WTC11 (cell line): ENCODE measurements at regions not wholly inside any gene's neighbourhood (a gene's known extent, or its start where the extent isn't known, plus 50 kb on each side); places are given as distances from the start of the nearest gene placed in this dataset.

Experiments
- ATAC-seq: fragments of 200-7000 bp; cut with Tn5 transposase; 2 replicates; pipeline ENCODE4 v1.10.0; 2021; ENCODE audit warnings: mild to moderate bottlenecking, moderate library complexity
- CTCF ChIA-PET: fragments of 300-600 bp; sonication (Branson Sonifier 250); formaldehyde crosslinking; loops from one replicate; lab custom pipeline; 2021; ENCODE audit warnings: antibody characterized with exemption; lab: Charles Lee
- POLR2A ChIA-PET: fragments of 350-600 bp; sonication (Branson Sonifier 250); formaldehyde crosslinking; loops from one replicate; lab custom pipeline; 2021; ENCODE audit warnings: antibody characterized with exemption; lab: Charles Lee
- DNase-seq: peaks from one replicate; pipeline ENCODE4 v3.0.0; 2021; ENCODE audit warnings: low spot score
- H3K27ac Mint-ChIP-seq: 2 replicates; pipeline ENCODE4 v1.8.0; 2021; ENCODE audit warnings: mixed read lengths
- H3K27me3 Mint-ChIP-seq: 2 replicates; pipeline ENCODE4 v1.8.0; 2021; ENCODE audit warnings: low read depth, mild to moderate bottlenecking, moderate library complexity, mixed read lengths
- H3K36me3 Mint-ChIP-seq: 2 replicates; pipeline ENCODE4 v1.8.0; 2021; ENCODE audit warnings: mixed read lengths
- H3K4me1 Mint-ChIP-seq: 2 replicates; pipeline ENCODE4 v1.8.0; 2022; ENCODE audit warnings: mixed read lengths
- H3K4me3 Mint-ChIP-seq: 2 replicates; pipeline ENCODE4 v1.8.0; 2021; ENCODE audit warnings: mild to moderate bottlenecking, moderate library complexity, mixed read lengths
- H3K9me3 Mint-ChIP-seq: 2 replicates; pipeline ENCODE4 v1.8.0; 2021; ENCODE audit warnings: mixed read lengths
- FOXJ3 ChIP-seq: sonication (generic); formaldehyde crosslinking; IDR thresholded peaks from 2 replicates; pipeline ENCODE4 v1.9.0; 2021; ENCODE audit warnings: missing genetic modification reagents, mild to moderate bottlenecking, borderline replicate concordance
- HMGA2 ChIP-seq: fragments of 250-450 bp; sonication (Bioruptor Pico); IDR thresholded peaks from 2 replicates; pipeline ENCODE4 v1.4.0; 2021; ENCODE audit warnings: mild to moderate bottlenecking, moderate library complexity
- JUN ChIP-seq: sonication (generic); formaldehyde crosslinking; IDR thresholded peaks from 2 replicates; pipeline ENCODE4 v1.8.0; 2023; ENCODE audit warnings: mild to moderate bottlenecking, missing genetic modification reagents
- MYBL2 ChIP-seq: sonication (generic); formaldehyde crosslinking; IDR thresholded peaks from 2 replicates; pipeline ENCODE4 v1.8.1; 2023; ENCODE audit warnings: mild to moderate bottlenecking, moderate library complexity, missing genetic modification reagents
- SMAD3 ChIP-seq: sonication (generic); formaldehyde crosslinking; IDR thresholded peaks from 2 replicates; pipeline ENCODE4 v1.8.0; 2022; ENCODE audit warnings: missing genetic modification reagents, mild to moderate bottlenecking, borderline replicate concordance
- SOX15 ChIP-seq: fragments of 250-450 bp; sonication (Bioruptor Pico); IDR thresholded peaks from 2 replicates; pipeline ENCODE4 v1.9.0; 2021; ENCODE audit warnings: mild to moderate bottlenecking
- TP53 ChIP-seq: sonication (generic); formaldehyde crosslinking; IDR thresholded peaks from 2 replicates; pipeline ENCODE4 v1.8.1; 2023; ENCODE audit warnings: mild to moderate bottlenecking, missing genetic modification reagents
- ZNF138 ChIP-seq: sonication (generic); formaldehyde crosslinking; conservative IDR thresholded peaks from 2 replicates; pipeline ENCODE4 v1.8.1; 2022; ENCODE audit warnings: mild to moderate bottlenecking, moderate library complexity, missing genetic modification reagents
- ZNF219 ChIP-seq: sonication (generic); formaldehyde crosslinking; IDR thresholded peaks from 2 replicates; pipeline ENCODE4 v1.8.0; 2023; ENCODE audit warnings: missing genetic modification reagents, mild to moderate bottlenecking, borderline replicate concordance
- ZNF423 ChIP-seq: fragments of 250-450 bp; sonication (Bioruptor Pico); IDR thresholded peaks from 2 replicates; pipeline ENCODE4 v2.1.2; 2022; ENCODE audit warnings: mild to moderate bottlenecking, moderate library complexity
- TF ChIP-seq, protein P1 (sequence below): fragments of 250-450 bp; sonication (Bioruptor Pico); IDR thresholded peaks from 2 replicates; pipeline ENCODE4 v2.1.2; 2022; ENCODE audit warnings: mild to moderate bottlenecking, moderate library complexity
- TF ChIP-seq, protein P2 (sequence below): sonication (generic); formaldehyde crosslinking; IDR thresholded peaks from 2 replicates; pipeline ENCODE4 v1.8.1; 2022; ENCODE audit warnings: missing genetic modification reagents, borderline replicate concordance
- TF ChIP-seq, protein P3 (sequence below): sonication (generic); formaldehyde crosslinking; IDR thresholded peaks from 2 replicates; pipeline ENCODE4 v1.8.1; 2022; ENCODE audit warnings: low read depth, mild to moderate bottlenecking, moderate library complexity, missing genetic modification reagents, borderline replicate concordance
- TF ChIP-seq, protein P4 (sequence below): sonication (generic); formaldehyde crosslinking; conservative IDR thresholded peaks from 2 replicates; pipeline ENCODE4 v1.8.1; 2022; ENCODE audit warnings: mild to moderate bottlenecking, missing genetic modification reagents
- TF ChIP-seq, protein P5 (sequence below): sonication (generic); formaldehyde crosslinking; IDR thresholded peaks from 2 replicates; pipeline ENCODE4 v1.8.0; 2022; ENCODE audit warnings: missing genetic modification reagents
- TF ChIP-seq, protein P6 (sequence below): fragments of 250-450 bp; sonication (Bioruptor Pico); IDR thresholded peaks from 2 replicates; pipeline ENCODE4 v1.8.0; 2021; ENCODE audit warnings: mild to moderate bottlenecking

DNA sequence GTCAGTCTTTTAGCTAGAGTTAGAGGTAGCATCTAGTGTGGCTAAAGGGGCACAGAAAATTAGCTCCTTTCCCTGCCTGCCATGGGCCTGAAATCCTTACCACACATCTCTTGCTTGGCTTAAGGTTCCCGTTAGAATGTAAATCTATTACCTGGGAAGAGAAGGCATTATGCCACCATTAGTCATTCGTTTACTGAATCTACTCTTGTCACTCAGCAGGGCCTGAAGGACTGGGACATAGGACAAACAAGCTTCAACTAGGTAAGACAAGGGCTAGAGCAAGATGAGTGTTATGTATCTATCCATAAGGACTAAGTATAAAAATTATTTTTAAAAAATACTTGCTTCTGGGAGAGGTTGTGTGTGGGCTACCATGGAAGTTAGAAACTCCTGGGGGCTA, 112.4 kb downstream of the CT47B1 start (continued):
- TF ChIP-seq, protein P1, sequence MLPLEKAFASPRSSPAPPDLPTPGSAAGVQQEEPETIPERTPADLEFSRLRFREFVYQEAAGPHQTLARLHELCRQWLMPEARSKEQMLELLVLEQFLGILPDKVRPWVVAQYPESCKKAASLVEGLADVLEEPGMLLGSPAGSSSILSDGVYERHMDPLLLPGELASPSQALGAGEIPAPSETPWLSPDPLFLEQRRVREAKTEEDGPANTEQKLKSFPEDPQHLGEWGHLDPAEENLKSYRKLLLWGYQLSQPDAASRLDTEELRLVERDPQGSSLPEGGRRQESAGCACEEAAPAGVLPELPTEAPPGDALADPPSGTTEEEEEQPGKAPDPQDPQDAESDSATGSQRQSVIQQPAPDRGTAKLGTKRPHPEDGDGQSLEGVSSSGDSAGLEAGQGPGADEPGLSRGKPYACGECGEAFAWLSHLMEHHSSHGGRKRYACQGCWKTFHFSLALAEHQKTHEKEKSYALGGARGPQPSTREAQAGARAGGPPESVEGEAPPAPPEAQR (CRISPR knock-in tag): no peak
- TF ChIP-seq FOXJ3 (CRISPR knock-in tag) (no peak), HMGA2 (CRISPR knock-in tag) (no peak), MYBL2 (CRISPR knock-in tag) (no peak), ZNF138 (CRISPR knock-in tag) (no peak), ZNF219 (CRISPR knock-in tag) (no peak), ZNF423 (CRISPR knock-in tag) (no peak), SOX15 (no peak)
- TF ChIP-seq, protein P2, sequence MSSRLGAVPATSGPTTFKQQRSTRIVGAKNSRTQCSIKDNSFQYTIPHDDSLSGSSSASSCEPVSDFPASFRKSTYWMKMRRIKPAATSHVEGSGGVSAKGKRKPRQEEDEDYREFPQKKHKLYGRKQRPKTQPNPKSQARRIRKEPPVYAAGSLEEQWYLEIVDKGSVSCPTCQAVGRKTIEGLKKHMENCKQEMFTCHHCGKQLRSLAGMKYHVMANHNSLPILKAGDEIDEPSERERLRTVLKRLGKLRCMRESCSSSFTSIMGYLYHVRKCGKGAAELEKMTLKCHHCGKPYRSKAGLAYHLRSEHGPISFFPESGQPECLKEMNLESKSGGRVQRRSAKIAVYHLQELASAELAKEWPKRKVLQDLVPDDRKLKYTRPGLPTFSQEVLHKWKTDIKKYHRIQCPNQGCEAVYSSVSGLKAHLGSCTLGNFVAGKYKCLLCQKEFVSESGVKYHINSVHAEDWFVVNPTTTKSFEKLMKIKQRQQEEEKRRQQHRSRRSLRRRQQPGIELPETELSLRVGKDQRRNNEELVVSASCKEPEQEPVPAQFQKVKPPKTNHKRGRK (CRISPR knock-in tag): no peak
- TF ChIP-seq, protein P3, sequence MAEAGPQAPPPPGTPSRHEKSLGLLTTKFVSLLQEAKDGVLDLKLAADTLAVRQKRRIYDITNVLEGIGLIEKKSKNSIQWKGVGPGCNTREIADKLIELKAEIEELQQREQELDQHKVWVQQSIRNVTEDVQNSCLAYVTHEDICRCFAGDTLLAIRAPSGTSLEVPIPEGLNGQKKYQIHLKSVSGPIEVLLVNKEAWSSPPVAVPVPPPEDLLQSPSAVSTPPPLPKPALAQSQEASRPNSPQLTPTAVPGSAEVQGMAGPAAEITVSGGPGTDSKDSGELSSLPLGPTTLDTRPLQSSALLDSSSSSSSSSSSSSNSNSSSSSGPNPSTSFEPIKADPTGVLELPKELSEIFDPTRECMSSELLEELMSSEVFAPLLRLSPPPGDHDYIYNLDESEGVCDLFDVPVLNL: no peak
- TF ChIP-seq, all 79 proteins: peak for 0

DNA sequence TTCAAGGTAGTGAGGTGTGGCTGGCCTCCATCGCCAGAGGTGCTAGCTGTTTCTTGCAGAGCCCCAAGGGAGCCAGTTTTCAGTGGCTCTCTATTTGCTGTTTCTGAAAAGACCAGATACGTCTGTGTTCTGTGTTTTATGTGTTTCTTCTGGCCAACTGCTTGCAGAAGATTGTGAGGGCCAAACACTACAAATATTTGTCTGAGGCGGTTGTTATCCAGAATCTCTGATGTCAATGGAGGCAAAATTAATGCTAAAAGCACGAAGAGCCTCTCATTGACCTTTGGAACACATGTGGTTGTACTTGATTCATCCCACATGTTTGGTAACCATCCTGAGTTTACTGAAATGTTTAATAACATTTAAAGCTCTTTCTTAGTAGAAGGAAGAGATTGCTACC, 113.9 kb downstream of the CT47B1 start:
- TF ChIP-seq TP53 (CRISPR knock-in tag) (no peak), SMAD3 (no peak), JUN (CRISPR knock-in tag) (no peak)
- TF ChIP-seq, protein P4, sequence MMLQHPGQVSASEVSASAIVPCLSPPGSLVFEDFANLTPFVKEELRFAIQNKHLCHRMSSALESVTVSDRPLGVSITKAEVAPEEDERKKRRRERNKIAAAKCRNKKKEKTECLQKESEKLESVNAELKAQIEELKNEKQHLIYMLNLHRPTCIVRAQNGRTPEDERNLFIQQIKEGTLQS: no peak
- TF ChIP-seq, protein P5, sequence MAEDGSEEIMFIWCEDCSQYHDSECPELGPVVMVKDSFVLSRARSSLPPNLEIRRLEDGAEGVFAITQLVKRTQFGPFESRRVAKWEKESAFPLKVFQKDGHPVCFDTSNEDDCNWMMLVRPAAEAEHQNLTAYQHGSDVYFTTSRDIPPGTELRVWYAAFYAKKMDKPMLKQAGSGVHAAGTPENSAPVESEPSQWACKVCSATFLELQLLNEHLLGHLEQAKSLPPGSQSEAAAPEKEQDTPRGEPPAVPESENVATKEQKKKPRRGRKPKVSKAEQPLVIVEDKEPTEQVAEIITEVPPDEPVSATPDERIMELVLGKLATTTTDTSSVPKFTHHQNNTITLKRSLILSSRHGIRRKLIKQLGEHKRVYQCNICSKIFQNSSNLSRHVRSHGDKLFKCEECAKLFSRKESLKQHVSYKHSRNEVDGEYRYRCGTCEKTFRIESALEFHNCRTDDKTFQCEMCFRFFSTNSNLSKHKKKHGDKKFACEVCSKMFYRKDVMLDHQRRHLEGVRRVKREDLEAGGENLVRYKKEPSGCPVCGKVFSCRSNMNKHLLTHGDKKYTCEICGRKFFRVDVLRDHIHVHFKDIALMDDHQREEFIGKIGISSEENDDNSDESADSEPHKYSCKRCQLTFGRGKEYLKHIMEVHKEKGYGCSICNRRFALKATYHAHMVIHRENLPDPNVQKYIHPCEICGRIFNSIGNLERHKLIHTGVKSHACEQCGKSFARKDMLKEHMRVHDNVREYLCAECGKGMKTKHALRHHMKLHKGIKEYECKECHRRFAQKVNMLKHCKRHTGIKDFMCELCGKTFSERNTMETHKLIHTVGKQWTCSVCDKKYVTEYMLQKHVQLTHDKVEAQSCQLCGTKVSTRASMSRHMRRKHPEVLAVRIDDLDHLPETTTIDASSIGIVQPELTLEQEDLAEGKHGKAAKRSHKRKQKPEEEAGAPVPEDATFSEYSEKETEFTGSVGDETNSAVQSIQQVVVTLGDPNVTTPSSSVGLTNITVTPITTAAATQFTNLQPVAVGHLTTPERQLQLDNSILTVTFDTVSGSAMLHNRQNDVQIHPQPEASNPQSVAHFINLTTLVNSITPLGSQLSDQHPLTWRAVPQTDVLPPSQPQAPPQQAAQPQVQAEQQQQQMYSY (CRISPR knock-in tag): no peak
- TF ChIP-seq, protein P6, sequence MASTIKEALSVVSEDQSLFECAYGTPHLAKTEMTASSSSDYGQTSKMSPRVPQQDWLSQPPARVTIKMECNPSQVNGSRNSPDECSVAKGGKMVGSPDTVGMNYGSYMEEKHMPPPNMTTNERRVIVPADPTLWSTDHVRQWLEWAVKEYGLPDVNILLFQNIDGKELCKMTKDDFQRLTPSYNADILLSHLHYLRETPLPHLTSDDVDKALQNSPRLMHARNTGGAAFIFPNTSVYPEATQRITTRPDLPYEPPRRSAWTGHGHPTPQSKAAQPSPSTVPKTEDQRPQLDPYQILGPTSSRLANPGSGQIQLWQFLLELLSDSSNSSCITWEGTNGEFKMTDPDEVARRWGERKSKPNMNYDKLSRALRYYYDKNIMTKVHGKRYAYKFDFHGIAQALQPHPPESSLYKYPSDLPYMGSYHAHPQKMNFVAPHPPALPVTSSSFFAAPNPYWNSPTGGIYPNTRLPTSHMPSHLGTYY (CRISPR knock-in tag): no peak
- TF ChIP-seq, protein P3: no peak
- Mint-ChIP-seq H3K27ac (no peak overlapping the region), H3K9me3 (no peaks in the 10 kb centered on the region), H3K27me3 (peaks cover 2% of the 10 kb centered on the region), H3K36me3 (no peaks in the 10 kb centered on the region), H3K4me3 (no peak overlapping the region), H3K4me1 (no peaks in the 10 kb centered on the region)
- POLR2A ChIA-PET: no interaction called here
- CTCF ChIA-PET: no interaction called here
- DNase-seq (no peak), ATAC-seq (no peak)
